ENCODE measurements at regions not wholly inside any gene's neighbourhood (a gene's known extent, or its start where the extent isn't known, plus 50 kb on each side); places are given as distances from the start of the nearest gene placed in this dataset.

- H3K27me3 Mint-ChIP-seq (ENCODE audit: low read depth) = no peaks in the 10 kb centered on the region
- no peak overlapping the region for H2BK20ac ChIP-seq (ENCODE audit: low read depth, low read length, poor library complexity, severe bottlenecking)
- H3K9ac ChIP-seq (ENCODE audit: extremely low read depth, insufficient read length, low read length) = no peak overlapping the region
- H3K27ac ChIP-seq (ENCODE audit: insufficient read length, low read depth, low read length) = no peak overlapping the region
- H3K27me3 ChIP-seq (ENCODE audit: insufficient read depth, low read length) = no peaks in the 10 kb centered on the region
- no peak overlapping the region for H3K56ac ChIP-seq (ENCODE audit: insufficient read length, low read depth, low read length)
- no peak overlapping the region for H3K14ac ChIP-seq (ENCODE audit: insufficient read depth, low read length)
- no peak overlapping the region for H4K91ac ChIP-seq (ENCODE audit: insufficient read length, low read depth, low read length)
- no peaks in the 10 kb centered on the region for H3K4me1 ChIP-seq (ENCODE audit: insufficient read depth, low read length)
- no peak overlapping the region for H2AFZ ChIP-seq (ENCODE audit: low read length)
- H3K79me2 ChIP-seq (ENCODE audit: insufficient read depth, low read length) = no peaks in the 10 kb centered on the region
- no peak overlapping the region for H2AK5ac ChIP-seq (ENCODE audit: insufficient read length, low read length)
- H2BK120ac ChIP-seq (ENCODE audit: low read depth, low read length, poor library complexity, severe bottlenecking) = no peak overlapping the region
- H3K23me2 ChIP-seq (ENCODE audit: insufficient read length, low read depth, low read length, poor library complexity, severe bottlenecking) = no peaks in the 10 kb centered on the region
- no peak overlapping the region for H4K5ac ChIP-seq (ENCODE audit: insufficient read length, low read depth, low read length)
- H3K27ac Mint-ChIP-seq = no peak overlapping the region
- H3K4me1 Mint-ChIP-seq = no peaks in the 10 kb centered on the region
- H4K8ac ChIP-seq (replicated peaks; ENCODE audit: insufficient read length, low read depth, low read length) = no peak overlapping the region
- DNase-seq = no peak
- H3K79me1 ChIP-seq (ENCODE audit: insufficient read depth, low read depth, low read length, poor library complexity, severe bottlenecking) = no peaks in the 10 kb centered on the region
- no peak overlapping the region for H2BK15ac ChIP-seq (ENCODE audit: low read depth, low read length)
- H4K20me1 ChIP-seq (ENCODE audit: control insufficient read depth, insufficient read depth, insufficient read length) = no peaks in the 10 kb centered on the region
- no peak overlapping the region for H3K4ac ChIP-seq (ENCODE audit: low read depth, low read length)
- no peak overlapping the region for H3K4me3 Mint-ChIP-seq
- H3K9me3 Mint-ChIP-seq = no peaks in the 10 kb centered on the region
- H3K4me2 ChIP-seq (ENCODE audit: insufficient read depth, insufficient read length, low read length) = no peak overlapping the region
- no peak for TF ChIP-seq CTCF (conservative IDR thresholded peaks at IDR 0.05)
- H3K36me3 Mint-ChIP-seq (ENCODE audit: insufficient read depth in 1 of 3, low read depth in 3 of 3) = no peaks in the 10 kb centered on the region
- H3K18ac ChIP-seq (ENCODE audit: insufficient read length, low read depth, low read length) = no peak overlapping the region
- no CpG with 5 or more reads among the region's 1 CpG for WGBS (ENCODE audit: extremely low coverage, insufficient read length, low lambda C conversion rate)
- no peak overlapping the region for H3K23ac ChIP-seq (ENCODE audit: insufficient read length, low read depth, low read length)
- H2BK12ac ChIP-seq (ENCODE audit: insufficient read length, low read depth, low read length) = no peak overlapping the region
- H3T11ph ChIP-seq (ENCODE audit: low read length) = no peak overlapping the region
- H3K9me3 ChIP-seq (ENCODE audit: control insufficient read depth, low read depth, low read length) = no peaks in the 10 kb centered on the region
- no peak overlapping the region for H2BK5ac ChIP-seq (ENCODE audit: insufficient read length, low read length)
Observed at GRCh38 chr10:27366769-27367168, 126.2 kb upstream of the ACBD5 start.
